KG1 (cell line): ENCODE measurements at regions not wholly inside any gene's neighbourhood (a gene's known extent, or its start where the extent isn't known, plus 50 kb on each side); places are given as distances from the start of the nearest gene placed in this dataset.

Source experiments
- DNase-seq: peaks from one replicate; lab custom pipeline; 2025; lab: John Stamatoyannopoulos, UW

GRCh38 chr6:108778421-108779186 lies 69.6 kb upstream of the ARMC2 start:
- no peak for DNase-seq

- no peak for DNase-seq
Measured at GRCh38 chr6:108779536-108780275, 68.5 kb upstream of the ARMC2 start.

- DNase-seq, result no peak
Measured at GRCh38 chr6:108780784-108781183, 67.4 kb upstream of the ARMC2 start.

- DNase-seq, result no peak
Measured at GRCh38 chr6:108781419-108782100, 66.7 kb upstream of the ARMC2 start.

- peak; percentile 40 for DNase-seq
Measured at GRCh38 chr6:108782179-108783041, 65.8 kb upstream of the ARMC2 start.

- DNase-seq, result no peak
Measured at GRCh38 chr6:108785653-108786052, 62.6 kb upstream of the ARMC2 start.

GRCh38 chr6:108788416-108788815 lies 59.8 kb upstream of the ARMC2 start:
- no peak for DNase-seq

GRCh38 chr6:108789475-108789874 lies 58.7 kb upstream of the ARMC2 start:
- DNase-seq, result no peak

GRCh38 chr6:108791700-108792099 lies 56.5 kb upstream of the ARMC2 start:
- DNase-seq, result no peak

GRCh38 chr6:108793516-108794251 lies 54.5 kb upstream of the ARMC2 start:
- no peak for DNase-seq

GRCh38 chr6:108795122-108795521 lies 53.1 kb upstream of the ARMC2 start:
- no peak for DNase-seq

- DNase-seq, result no peak
Measured at GRCh38 chr6:108795814-108796213, 52.4 kb upstream of the ARMC2 start.

GRCh38 chr6:108796875-108797274 lies 51.3 kb upstream of the ARMC2 start:
- DNase-seq, result no peak

- DNase-seq, result no peak
Measured at GRCh38 chr6:108797951-108798669, 50.1 kb upstream of the ARMC2 start.
